WERI-Rb-1 (cell line): ENCODE measurements at regions not wholly inside any gene's neighbourhood (a gene's known extent, or its start where the extent isn't known, plus 50 kb on each side); places are given as distances from the start of the nearest gene placed in this dataset.

ENCODE experiments used
- DNase-seq: peaks from one replicate; pipeline ENCODE4 v3.0.0-alpha.2; 2020
- H3K27ac ChIP-seq: fragments of 250-450 bp; sonication (Bioruptor Pico); 2 replicates; pipeline ENCODE4 v1.5.1; 2020; ENCODE audit warnings: mild to moderate bottlenecking, moderate library complexity
- H3K27me3 ChIP-seq: fragments of 250-450 bp; sonication (Bioruptor Pico); 2 replicates; pipeline ENCODE4 v1.5.1; 2021; ENCODE audit warnings: mild to moderate bottlenecking, low read depth, moderate library complexity; ENCODE audit not compliant: insufficient read depth, severe bottlenecking
- H3K36me3 ChIP-seq: fragments of 250-450 bp; sonication (Bioruptor Pico); 2 replicates; pipeline ENCODE4 v1.5.1; 2020; ENCODE audit warnings: mild to moderate bottlenecking, moderate library complexity
- H3K4me3 ChIP-seq: 2 replicates; pipeline ENCODE4 v1.5.1; 2011; ENCODE audit warnings: low read depth, mild to moderate bottlenecking, control low read depth, low read length
- H3K9me3 ChIP-seq: fragments of 250-450 bp; sonication (Bioruptor Pico); 2 replicates; pipeline ENCODE4 v1.5.1; 2021; ENCODE audit warnings: mild to moderate bottlenecking, moderate library complexity; ENCODE audit not compliant: severe bottlenecking
- TF ChIP-seq, protein P1 (sequence below): IDR thresholded peaks from 2 replicates; pipeline ENCODE4 v1.5.1; 2011; ENCODE audit warnings: low read depth, mild to moderate bottlenecking, control low read depth, inconsistent platforms, low read length

GRCh38 chr3:89043406-89043932 lies 64.0 kb upstream of the EPHA3 start:
- no peak overlapping the region for H3K27ac ChIP-seq
- no peak overlapping the region for H3K4me3 ChIP-seq
- DNase-seq = no peak

GRCh38 chr3:89046661-89047060 lies 60.8 kb upstream of the EPHA3 start:
- no peaks in the 10 kb centered on the region for H3K27me3 ChIP-seq
- TF ChIP-seq, protein P1, sequence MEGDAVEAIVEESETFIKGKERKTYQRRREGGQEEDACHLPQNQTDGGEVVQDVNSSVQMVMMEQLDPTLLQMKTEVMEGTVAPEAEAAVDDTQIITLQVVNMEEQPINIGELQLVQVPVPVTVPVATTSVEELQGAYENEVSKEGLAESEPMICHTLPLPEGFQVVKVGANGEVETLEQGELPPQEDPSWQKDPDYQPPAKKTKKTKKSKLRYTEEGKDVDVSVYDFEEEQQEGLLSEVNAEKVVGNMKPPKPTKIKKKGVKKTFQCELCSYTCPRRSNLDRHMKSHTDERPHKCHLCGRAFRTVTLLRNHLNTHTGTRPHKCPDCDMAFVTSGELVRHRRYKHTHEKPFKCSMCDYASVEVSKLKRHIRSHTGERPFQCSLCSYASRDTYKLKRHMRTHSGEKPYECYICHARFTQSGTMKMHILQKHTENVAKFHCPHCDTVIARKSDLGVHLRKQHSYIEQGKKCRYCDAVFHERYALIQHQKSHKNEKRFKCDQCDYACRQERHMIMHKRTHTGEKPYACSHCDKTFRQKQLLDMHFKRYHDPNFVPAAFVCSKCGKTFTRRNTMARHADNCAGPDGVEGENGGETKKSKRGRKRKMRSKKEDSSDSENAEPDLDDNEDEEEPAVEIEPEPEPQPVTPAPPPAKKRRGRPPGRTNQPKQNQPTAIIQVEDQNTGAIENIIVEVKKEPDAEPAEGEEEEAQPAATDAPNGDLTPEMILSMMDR = no peak
- H3K27ac ChIP-seq = no peak overlapping the region
- no peak for DNase-seq
- no peaks in the 10 kb centered on the region for H3K36me3 ChIP-seq
- no peak overlapping the region for H3K4me3 ChIP-seq
- H3K9me3 ChIP-seq = no peaks in the 10 kb centered on the region

More at GRCh38 chr3:89043406-89043932, 64.0 kb upstream of the EPHA3 start:
- Histone ChIP-seq H3K9me3 (no peaks in the 10 kb centered on the region), H3K36me3 (no peaks in the 10 kb centered on the region), H3K27me3 (no peaks in the 10 kb centered on the region)
- TF ChIP-seq, protein P1 = no peak

DNA sequence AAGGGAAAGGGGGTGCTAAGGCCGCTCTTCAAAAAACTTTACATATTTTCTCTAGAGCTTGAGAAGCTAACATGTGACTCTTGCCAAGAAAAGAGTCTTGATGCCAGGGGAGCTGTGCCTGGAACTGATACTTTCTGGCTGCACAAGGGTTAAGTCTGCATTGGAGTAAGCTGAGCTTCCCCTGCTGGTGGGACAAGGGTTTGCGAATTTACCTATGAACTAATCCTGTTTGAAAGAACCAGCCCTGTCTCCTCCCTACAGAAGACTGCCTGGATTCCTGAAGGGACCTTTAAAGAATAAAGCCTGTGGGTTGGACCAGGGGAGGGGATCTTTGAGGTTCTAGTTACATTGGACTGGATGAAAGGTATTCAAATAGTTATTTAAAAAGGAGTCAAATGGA lies 58.3 kb upstream of the EPHA3 start:
- peak; percentile 42 for DNase-seq
- no peaks in the 10 kb centered on the region for H3K27me3 ChIP-seq

GRCh38 chr3:89052386-89052785 lies 55.0 kb upstream of the EPHA3 start:
- TF ChIP-seq, protein P1 = no peak
- Histone ChIP-seq H3K27me3 (no peaks in the 10 kb centered on the region), H3K9me3 (no peaks in the 10 kb centered on the region), H3K4me3 (no peak overlapping the region), H3K27ac (no peak overlapping the region), H3K36me3 (no peaks in the 10 kb centered on the region)
- no peak for DNase-seq

More for the DNA sequence above, 58.3 kb upstream of the EPHA3 start:
- Histone ChIP-seq H3K27ac (no peak overlapping the region), H3K9me3 (no peaks in the 10 kb centered on the region), H3K4me3 (no peak overlapping the region), H3K36me3 (no peaks in the 10 kb centered on the region)
- TF ChIP-seq, protein P1 = peak; percentile 71

GRCh38 chr3:89057398-89057797 lies 50.0 kb upstream of the EPHA3 start:
- Histone ChIP-seq H3K27ac (no peak overlapping the region), H3K4me3 (no peak overlapping the region), H3K36me3 (no peaks in the 10 kb centered on the region), H3K27me3 (no peaks in the 10 kb centered on the region), H3K9me3 (no peaks in the 10 kb centered on the region)
- DNase-seq = no peak
- TF ChIP-seq, protein P1 = no peak
